ENCODE measurements at regions not wholly inside any gene's neighbourhood (a gene's known extent, or its start where the extent isn't known, plus 50 kb on each side); places are given as distances from the start of the nearest gene placed in this dataset.
"Not testable (repeated sequence)": the region's sequence is repeated elsewhere in the genome, so short reads cannot be mapped to it uniquely, and the experiment has no call there.

DNA sequence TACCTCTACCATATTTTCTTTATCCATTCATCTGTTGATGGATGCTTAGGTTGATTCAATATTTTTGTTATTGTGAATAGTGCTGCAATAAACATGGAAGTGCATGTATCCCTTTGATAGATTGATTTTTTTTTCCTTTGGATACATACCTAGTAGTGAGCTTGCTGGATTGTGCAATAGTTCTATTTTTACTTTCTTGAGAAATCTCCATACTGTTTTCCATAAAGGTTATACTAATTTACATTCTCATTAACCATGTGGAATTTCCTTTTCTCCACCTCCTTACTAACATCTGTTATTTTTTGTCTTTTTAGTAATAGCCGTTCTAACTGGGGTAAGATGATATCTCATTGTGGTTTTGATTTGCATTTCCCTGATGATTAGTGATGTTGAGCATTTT lies 124.6 kb upstream of the TOX3 start:
- no peaks in the 10 kb centered on the region for H3K36me3 ChIP-seq (ENCODE audit: control insufficient read depth, insufficient read depth, low read length)
- no peaks in the 10 kb centered on the region for H3K27me3 ChIP-seq (ENCODE audit: control insufficient read depth, insufficient read depth, low read length)
- H3K4me1 ChIP-seq (ENCODE audit: control insufficient read depth, insufficient read depth, low read length) = no peaks in the 10 kb centered on the region
- DNase-seq = no peak
- no peak overlapping the region for H3K27ac ChIP-seq (ENCODE audit: low read length)
- no CpG with 5 or more reads among the region's 1 CpG for WGBS (ENCODE audit: insufficient coverage)
- no peak overlapping the region for H3K4me3 ChIP-seq (ENCODE audit: low read length)
- H3K9me3 ChIP-seq (replicated peaks; ENCODE audit: control insufficient read depth, low read depth, low read length) = no peaks in the 10 kb centered on the region

DNA sequence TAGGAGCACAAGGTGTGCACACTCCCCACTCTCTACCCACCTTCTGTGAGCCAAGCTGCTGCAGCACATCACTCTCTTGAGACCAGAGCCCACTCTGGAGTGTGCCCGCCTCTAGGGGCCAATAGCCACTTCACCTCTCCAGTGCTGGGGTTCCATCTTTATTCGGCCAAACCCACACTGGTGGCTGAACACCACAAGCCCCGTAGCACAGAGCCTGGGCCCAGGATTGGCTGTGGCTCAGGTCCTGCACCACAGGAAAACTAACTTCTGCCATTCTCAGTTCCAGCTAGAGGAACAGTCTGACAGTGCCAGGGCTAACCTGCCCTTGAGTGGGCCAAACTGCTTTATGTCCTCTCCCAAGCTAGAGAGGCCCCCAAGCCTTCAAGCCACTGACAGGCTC lies 111.0 kb upstream of the TOX3 start:
- WGBS (ENCODE audit: insufficient coverage) = 92% methylated on average over 3 of the region's 3 CpGs
- no peak overlapping the region for H3K27ac ChIP-seq (ENCODE audit: low read length)
- H3K9me3 ChIP-seq (replicated peaks; ENCODE audit: control insufficient read depth, low read depth, low read length) = peaks cover 3% of the 10 kb centered on the region
- DNase-seq = no peak
- no peak overlapping the region for H3K4me3 ChIP-seq (ENCODE audit: low read length)
- H3K36me3 ChIP-seq (ENCODE audit: control insufficient read depth, insufficient read depth, low read length) = no peaks in the 10 kb centered on the region
- no peaks in the 10 kb centered on the region for H3K4me1 ChIP-seq (ENCODE audit: control insufficient read depth, insufficient read depth, low read length)
- no peaks in the 10 kb centered on the region for H3K27me3 ChIP-seq (ENCODE audit: control insufficient read depth, insufficient read depth, low read length)

DNA sequence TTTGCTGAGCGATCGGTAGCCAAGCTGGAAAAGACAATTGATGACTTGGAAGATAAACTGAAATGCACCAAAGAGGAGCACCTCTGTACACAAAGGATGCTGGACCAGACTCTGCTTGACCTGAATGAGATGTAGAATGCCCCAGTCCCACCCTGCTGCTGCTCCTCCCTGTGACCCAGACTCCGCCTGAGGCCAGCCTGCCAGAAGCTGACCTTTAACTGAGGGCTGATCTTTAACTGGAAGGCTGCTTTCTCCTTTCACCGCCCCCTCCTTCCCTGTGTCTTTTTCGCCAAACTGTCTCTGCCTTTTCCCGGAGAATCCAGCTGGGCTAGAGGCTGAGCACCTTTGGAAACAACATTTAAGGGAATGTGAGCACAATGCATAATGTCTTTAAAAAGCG lies 109.0 kb upstream of the TOX3 start:
- WGBS (ENCODE audit: insufficient coverage) = 75% methylated on average over 3 of the region's 7 CpGs
- not testable (repeated sequence) for H3K36me3 ChIP-seq (ENCODE audit: control insufficient read depth, insufficient read depth, low read length); DNase-seq; H3K9me3 ChIP-seq (replicated peaks; ENCODE audit: control insufficient read depth, low read depth, low read length); H3K27ac ChIP-seq (ENCODE audit: low read length); H3K4me1 ChIP-seq (ENCODE audit: control insufficient read depth, insufficient read depth, low read length); H3K4me3 ChIP-seq (ENCODE audit: low read length); H3K27me3 ChIP-seq (ENCODE audit: control insufficient read depth, insufficient read depth, low read length)

DNA sequence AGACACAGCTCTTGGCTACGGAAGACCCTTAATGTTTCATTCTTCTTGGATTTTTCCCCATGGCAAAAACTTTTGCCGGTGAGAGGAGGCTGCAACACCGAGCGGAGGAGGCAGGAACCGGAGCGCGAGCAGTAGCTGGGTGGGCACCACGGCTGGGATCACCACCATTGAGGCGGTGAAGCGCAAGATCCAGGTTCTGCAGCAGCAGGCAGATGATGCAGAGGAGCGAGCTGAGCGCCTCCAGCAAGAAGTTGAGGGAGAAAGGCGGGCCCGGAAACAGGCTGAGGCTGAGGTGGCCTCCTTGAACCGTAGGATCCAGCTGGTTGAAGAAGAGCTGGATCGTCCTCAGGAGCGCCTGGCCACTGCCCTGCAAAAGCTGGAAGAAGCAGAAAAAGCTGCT lies 108.2 kb upstream of the TOX3 start:
- H3K4me3 ChIP-seq (ENCODE audit: low read length); H3K27me3 ChIP-seq (ENCODE audit: control insufficient read depth, insufficient read depth, low read length); H3K36me3 ChIP-seq (ENCODE audit: control insufficient read depth, insufficient read depth, low read length); H3K9me3 ChIP-seq (replicated peaks; ENCODE audit: control insufficient read depth, low read depth, low read length); H3K27ac ChIP-seq (ENCODE audit: low read length); DNase-seq; H3K4me1 ChIP-seq (ENCODE audit: control insufficient read depth, insufficient read depth, low read length): not testable (repeated sequence)
- 94% methylated on average over 16 of the region's 17 CpGs for WGBS (ENCODE audit: insufficient coverage)

DNA sequence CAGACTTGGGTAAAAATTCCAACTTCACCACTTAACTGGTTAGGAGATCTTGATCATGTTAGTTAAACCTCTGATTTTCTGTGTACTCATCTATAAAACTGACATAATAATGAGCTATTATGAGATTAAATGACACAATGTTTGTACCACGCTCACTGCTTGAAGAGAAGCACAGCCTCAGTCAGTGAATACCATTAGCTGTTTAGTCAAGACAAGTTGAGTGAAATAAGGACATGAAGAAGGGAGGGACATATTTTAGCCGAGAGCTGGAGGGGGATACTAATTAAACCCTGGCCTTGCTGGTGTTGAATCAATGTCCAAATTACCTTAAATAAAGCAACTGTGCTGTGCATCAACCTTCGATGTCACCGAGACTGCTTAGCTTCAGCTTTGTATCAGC lies 105.1 kb upstream of the TOX3 start:
- Histone ChIP-seq H3K27me3 (ENCODE audit: control insufficient read depth, insufficient read depth, low read length) (no peaks in the 10 kb centered on the region), H3K27ac (ENCODE audit: low read length) (no peak overlapping the region), H3K36me3 (ENCODE audit: control insufficient read depth, insufficient read depth, low read length) (no peaks in the 10 kb centered on the region), H3K4me1 (ENCODE audit: control insufficient read depth, insufficient read depth, low read length) (no peaks in the 10 kb centered on the region), H3K4me3 (ENCODE audit: low read length) (no peak overlapping the region), H3K9me3 (replicated peaks; ENCODE audit: control insufficient read depth, low read depth, low read length) (no peaks in the 10 kb centered on the region)
- no peak for DNase-seq
- no CpG with 5 or more reads among the region's 4 CpGs for WGBS (ENCODE audit: insufficient coverage)

DNA sequence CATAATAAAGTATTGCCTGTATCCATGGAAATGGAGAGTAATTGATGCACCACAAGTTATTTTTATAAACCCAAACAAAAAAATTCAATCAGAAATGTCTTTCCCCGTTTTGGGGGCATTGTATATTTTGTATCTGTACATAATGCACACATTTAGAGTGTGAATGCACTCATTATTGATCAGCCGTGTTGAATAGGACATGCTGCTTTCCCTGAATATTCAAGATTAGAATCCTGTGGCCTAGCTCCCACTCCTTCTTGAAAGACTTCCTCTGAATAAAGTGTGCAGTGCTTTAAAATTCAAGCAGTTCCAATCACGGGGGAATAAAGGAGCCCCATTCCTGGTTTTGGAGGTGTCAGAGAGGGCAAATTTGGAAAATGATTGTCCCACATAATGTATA lies 103.8 kb upstream of the TOX3 start:
- DNase-seq = peak; percentile 44
- WGBS (ENCODE audit: insufficient coverage) = no CpG with 5 or more reads among the region's 3 CpGs

DNA sequence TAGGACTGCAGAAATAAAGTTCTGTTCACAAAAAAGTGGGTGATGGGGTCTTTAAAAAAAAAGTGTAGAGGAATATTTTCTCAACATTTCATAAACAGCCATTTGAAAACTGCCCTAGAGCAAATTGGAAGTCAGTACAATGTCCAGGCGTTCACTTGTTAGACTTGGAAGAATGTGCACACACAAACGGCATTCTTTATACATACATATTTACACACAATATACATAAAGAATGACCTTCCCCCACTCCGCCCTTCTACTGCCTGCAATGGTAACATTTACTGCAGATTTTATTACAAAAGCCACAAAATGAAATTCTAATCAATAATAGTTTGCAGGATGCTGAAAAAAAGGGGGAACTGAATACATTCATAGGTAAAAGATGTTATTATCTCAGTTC lies 103.4 kb upstream of the TOX3 start:
- H3K36me3 ChIP-seq (ENCODE audit: control insufficient read depth, insufficient read depth, low read length) = no peaks in the 10 kb centered on the region
- no peak overlapping the region for H3K4me3 ChIP-seq (ENCODE audit: low read length)
- H3K27ac ChIP-seq (ENCODE audit: low read length) = no peak overlapping the region
- no peaks in the 10 kb centered on the region for H3K9me3 ChIP-seq (replicated peaks; ENCODE audit: control insufficient read depth, low read depth, low read length)
- WGBS (ENCODE audit: insufficient coverage) = 65% methylated on average over 2 of the region's 3 CpGs
- no peaks in the 10 kb centered on the region for H3K4me1 ChIP-seq (ENCODE audit: control insufficient read depth, insufficient read depth, low read length)
- H3K27me3 ChIP-seq (ENCODE audit: control insufficient read depth, insufficient read depth, low read length) = no peaks in the 10 kb centered on the region
- no peak for DNase-seq

More for the DNA sequence above, 103.8 kb upstream of the TOX3 start:
- no peaks in the 10 kb centered on the region for H3K9me3 ChIP-seq (replicated peaks; ENCODE audit: control insufficient read depth, low read depth, low read length)
- no peak overlapping the region for H3K27ac ChIP-seq (ENCODE audit: low read length)
- H3K4me3 ChIP-seq (ENCODE audit: low read length) = no peak overlapping the region
- no peaks in the 10 kb centered on the region for H3K36me3 ChIP-seq (ENCODE audit: control insufficient read depth, insufficient read depth, low read length)
- no peaks in the 10 kb centered on the region for H3K4me1 ChIP-seq (ENCODE audit: control insufficient read depth, insufficient read depth, low read length)
- H3K27me3 ChIP-seq (ENCODE audit: control insufficient read depth, insufficient read depth, low read length) = no peaks in the 10 kb centered on the region

DNA sequence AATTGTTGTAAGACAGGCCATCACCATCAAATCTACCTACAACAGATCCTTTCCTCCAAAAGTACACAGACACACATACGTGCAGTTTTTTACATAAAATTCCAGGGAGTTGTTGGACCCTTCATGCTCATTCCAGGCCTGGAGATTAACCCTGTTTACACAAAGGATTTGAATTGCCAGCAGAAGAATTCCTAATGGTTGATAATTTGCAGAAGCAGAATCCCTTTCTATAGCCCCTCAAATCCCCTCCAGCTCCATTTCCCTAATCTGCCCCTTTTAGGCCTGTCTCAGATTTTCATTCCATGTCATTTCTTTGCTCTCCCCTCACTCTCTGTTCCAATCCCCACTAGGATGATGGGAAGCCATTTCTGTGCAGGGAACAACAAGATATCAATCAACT lies 102.9 kb upstream of the TOX3 start:
- Histone ChIP-seq H3K4me1 (ENCODE audit: control insufficient read depth, insufficient read depth, low read length) (no peaks in the 10 kb centered on the region), H3K9me3 (replicated peaks; ENCODE audit: control insufficient read depth, low read depth, low read length) (no peaks in the 10 kb centered on the region), H3K36me3 (ENCODE audit: control insufficient read depth, insufficient read depth, low read length) (no peaks in the 10 kb centered on the region), H3K27ac (ENCODE audit: low read length) (no peak overlapping the region), H3K27me3 (ENCODE audit: control insufficient read depth, insufficient read depth, low read length) (no peaks in the 10 kb centered on the region), H3K4me3 (ENCODE audit: low read length) (no peak overlapping the region)
- DNase-seq = no peak
- 20% methylated on average over 1 of the region's 1 CpG for WGBS (ENCODE audit: insufficient coverage)

DNA sequence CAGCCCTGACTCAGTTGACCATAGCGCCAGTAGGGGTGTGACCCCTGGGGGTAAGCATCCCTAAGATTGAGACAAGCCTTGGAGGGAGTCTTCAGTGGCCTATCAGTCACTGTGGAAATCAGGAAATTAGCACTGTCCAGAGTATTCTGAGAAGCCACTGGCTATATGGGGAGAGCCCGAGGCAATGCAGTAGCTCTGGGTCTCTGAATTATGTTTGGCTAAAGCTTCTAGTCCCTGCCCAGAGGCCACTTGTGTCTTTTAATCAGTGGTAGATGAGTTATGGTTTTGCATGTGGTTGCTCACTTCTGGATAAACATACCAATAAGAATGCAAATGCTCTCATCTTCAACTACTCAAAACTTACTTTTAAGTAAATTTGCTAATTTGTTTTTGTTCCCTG lies 100.6 kb upstream of the TOX3 start:
- 77% methylated on average over 2 of the region's 2 CpGs for WGBS (ENCODE audit: insufficient coverage)

DNA sequence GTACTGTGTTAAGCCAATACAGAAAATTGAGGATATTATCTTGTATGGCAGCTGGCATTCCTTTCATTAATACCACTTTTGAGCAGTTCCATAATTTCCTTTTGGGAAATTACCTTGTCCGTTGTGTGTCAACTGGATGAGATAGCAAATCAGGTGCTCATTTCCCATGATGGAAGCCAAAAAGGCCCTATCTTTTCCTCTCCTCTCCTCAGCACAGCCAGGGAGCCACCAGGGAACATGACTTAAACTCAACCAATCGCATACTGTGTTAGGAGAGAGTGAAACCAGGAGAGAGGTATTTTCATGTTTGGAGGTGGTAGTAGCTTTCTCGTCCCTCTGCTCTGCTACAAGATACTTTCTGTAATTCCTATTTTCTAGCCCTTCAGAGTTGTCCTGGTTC lies 96.1 kb upstream of the TOX3 start:
- Histone ChIP-seq H3K36me3 (ENCODE audit: control insufficient read depth, insufficient read depth, low read length) (no peaks in the 10 kb centered on the region), H3K9me3 (replicated peaks; ENCODE audit: control insufficient read depth, low read depth, low read length) (no peaks in the 10 kb centered on the region), H3K4me1 (ENCODE audit: control insufficient read depth, insufficient read depth, low read length) (no peaks in the 10 kb centered on the region), H3K27me3 (ENCODE audit: control insufficient read depth, insufficient read depth, low read length) (no peaks in the 10 kb centered on the region), H3K4me3 (ENCODE audit: low read length) (no peak overlapping the region), H3K27ac (ENCODE audit: low read length) (no peak overlapping the region)
- WGBS (ENCODE audit: insufficient coverage) = no CpG with 5 or more reads among the region's 3 CpGs
- DNase-seq = no peak

More for the DNA sequence above, 100.6 kb upstream of the TOX3 start:
- H3K4me1 ChIP-seq (ENCODE audit: control insufficient read depth, insufficient read depth, low read length) = no peaks in the 10 kb centered on the region
- no peak overlapping the region for H3K27ac ChIP-seq (ENCODE audit: low read length)
- no peaks in the 10 kb centered on the region for H3K36me3 ChIP-seq (ENCODE audit: control insufficient read depth, insufficient read depth, low read length)
- H3K27me3 ChIP-seq (ENCODE audit: control insufficient read depth, insufficient read depth, low read length) = no peaks in the 10 kb centered on the region
- H3K4me3 ChIP-seq (ENCODE audit: low read length) = no peak overlapping the region
- no peaks in the 10 kb centered on the region for H3K9me3 ChIP-seq (replicated peaks; ENCODE audit: control insufficient read depth, low read depth, low read length)
- no peak for DNase-seq

DNA sequence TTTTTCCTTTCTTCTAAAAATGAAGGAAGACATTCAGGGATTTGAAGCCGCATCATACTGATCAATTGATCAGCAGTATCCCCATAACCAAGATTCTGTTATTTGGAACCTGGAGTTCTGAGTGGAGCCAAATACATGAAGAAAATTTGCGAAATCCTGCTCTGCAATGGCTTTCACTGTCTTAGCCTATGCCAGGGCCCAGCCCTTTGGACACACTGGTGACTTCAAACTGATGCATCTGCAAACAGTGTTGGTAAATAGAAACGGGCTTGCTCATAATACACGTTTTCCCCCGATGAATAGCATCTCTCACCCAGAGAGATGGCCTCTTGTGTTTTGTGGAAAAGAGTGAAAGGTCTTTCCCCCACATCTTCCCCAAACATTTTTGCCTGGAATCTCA lies 87.6 kb upstream of the TOX3 start:
- peak; percentile 7 for DNase-seq
- Histone ChIP-seq H3K4me3 (ENCODE audit: low read length) (no peak overlapping the region), H3K4me1 (ENCODE audit: control insufficient read depth, insufficient read depth, low read length) (no peaks in the 10 kb centered on the region), H3K9me3 (replicated peaks; ENCODE audit: control insufficient read depth, low read depth, low read length) (peaks cover 4% of the 10 kb centered on the region), H3K36me3 (ENCODE audit: control insufficient read depth, insufficient read depth, low read length) (no peaks in the 10 kb centered on the region), H3K27me3 (ENCODE audit: control insufficient read depth, insufficient read depth, low read length) (no peaks in the 10 kb centered on the region), H3K27ac (ENCODE audit: low read length) (no peak overlapping the region)
- 67% methylated on average over 1 of the region's 5 CpGs for WGBS (ENCODE audit: insufficient coverage)
